SK-N-SH (cell line): ENCODE measurements at regions not wholly inside any gene's neighbourhood (a gene's known extent, or its start where the extent isn't known, plus 50 kb on each side); places are given as distances from the start of the nearest gene placed in this dataset.

ENCODE experiments used
- CTCF ChIA-PET: fragments of 300-600, 350-600 bp; formaldehyde crosslinking; extraction: SDS; loops from one replicate; lab custom pipeline; 2021; lab: Yijun Ruan, JAX
- POLR2A ChIA-PET: fragments of 350-600 bp; sonication (Branson Sonifier 250); formaldehyde crosslinking; extraction: SDS; loops from one replicate; lab custom pipeline; 2020; ENCODE audit warnings: antibody characterized with exemption, inconsistent platforms; lab: Yijun Ruan, JAX
- DNase-seq: peaks from one replicate; pipeline ENCODE4 v3.0.0; 2012
- H2AFZ ChIP-seq: fragments of 200-600 bp; sonication (generic); 2 replicates; pipeline ENCODE4 v1.8.1; 2016; ENCODE audit warnings: antibody characterized with exemption, mild to moderate bottlenecking, low read depth
- H3F3A ChIP-seq: fragments of 200-600 bp; sonication (generic); replicated peaks from 2 replicates; pipeline ENCODE3; 2016; ENCODE audit warnings: antibody characterized with exemption, mild to moderate bottlenecking; ENCODE audit not compliant: insufficient read depth
- H3K27ac ChIP-seq, 2 experiments: fragments of 200-500 bp in 1 of 2; fragments of 200-600 bp in 1 of 2; sonication (Bioruptor generic) in 1 of 2; sonication (generic), shearing (Covaris generic) in 1 of 2; 2 replicates each; pipeline versions ENCODE4 v1.5.1 to v1.6.1; 2014 to 2016; ENCODE audit warnings: low read depth in 2 of 2, inconsistent platforms in 1 of 2, low read length in 1 of 2, mild to moderate bottlenecking in 1 of 2, mixed read lengths in 1 of 2
- H3K27me3 ChIP-seq: fragments of 200-600 bp; sonication (generic), shearing (Covaris generic); 2 replicates; pipeline ENCODE4 v1.6.1; 2016; ENCODE audit warnings: mixed run types; ENCODE audit not compliant: insufficient read depth
- H3K36me3 ChIP-seq, 2 experiments: fragments of 200-500 bp in 1 of 2; fragments of 200-600 bp in 1 of 2; sonication (Bioruptor generic) in 1 of 2; sonication (generic) in 1 of 2; replicated peaks in 1 of 2; 2 replicates each; pipeline versions ENCODE3 to v1.5.1; 2014 to 2016; ENCODE audit warnings: low read length in 1 of 2, mild to moderate bottlenecking in 1 of 2; ENCODE audit not compliant: insufficient read depth in 2 of 2, control insufficient read depth in 1 of 2
- H3K4me1 ChIP-seq, 2 experiments: fragments of 200-500 bp in 1 of 2; fragments of 200-600 bp in 1 of 2; sonication (Bioruptor generic) in 1 of 2; sonication (generic), shearing (Covaris generic) in 1 of 2; 2 replicates each; pipeline versions ENCODE4 v1.5.1 to v1.6.1; 2014 to 2016; ENCODE audit warnings: low read depth in 1 of 2, low read length in 1 of 2, mixed run types in 1 of 2; ENCODE audit not compliant: insufficient read depth in 2 of 2, control insufficient read depth in 1 of 2
- H3K4me2 ChIP-seq: fragments of 200-600 bp; sonication (generic), shearing (Covaris generic); 2 replicates; pipeline ENCODE4 v1.6.1; 2017; ENCODE audit warnings: mixed run types
- H3K4me3 ChIP-seq, 2 experiments: fragments of 200-500 bp in 1 of 2; fragments of 200-600 bp in 1 of 2; sonication (Bioruptor generic) in 1 of 2; sonication (generic), shearing (Covaris generic) in 1 of 2; 2 replicates each; pipeline versions ENCODE4 v1.5.1 to v1.8.1; 2014 to 2016; ENCODE audit warnings: low read depth in 2 of 2, inconsistent platforms in 1 of 2, low read length in 1 of 2, mild to moderate bottlenecking in 1 of 2, mixed read lengths in 1 of 2, moderate library complexity in 1 of 2
- H3K79me2 ChIP-seq: fragments of 200-600 bp; sonication (generic); 2 replicates; pipeline ENCODE4 v1.8.1; 2017; ENCODE audit warnings: mild to moderate bottlenecking; ENCODE audit not compliant: insufficient read depth
- H3K9ac ChIP-seq: fragments of 200-600 bp; sonication (generic); 2 replicates; pipeline ENCODE4 v1.6.1; 2017; ENCODE audit warnings: mixed run types
- H3K9me2 ChIP-seq: fragments of 200-600 bp; sonication (generic); 2 replicates; pipeline ENCODE4 v1.6.1; 2017; ENCODE audit warnings: mixed run types
- H3K9me3 ChIP-seq: fragments of 200-600 bp; sonication (generic); 2 replicates; pipeline ENCODE4 v1.6.1; 2017; ENCODE audit warnings: mixed run types, mild to moderate bottlenecking, moderate library complexity
- H4K20me1 ChIP-seq: fragments of 200-600 bp; sonication (generic); 2 replicates; pipeline ENCODE4 v1.6.1; 2017; ENCODE audit warnings: mild to moderate bottlenecking, mixed run types; ENCODE audit not compliant: insufficient read depth
- EP300 ChIP-seq, 2 experiments: IDR thresholded peaks; 2 replicates each; pipeline versions ENCODE4 v1.4.0 to v1.6.1; 2012; ENCODE audit warnings: borderline replicate concordance in 1 of 2, low read depth in 1 of 2, low read length in 1 of 2
- EZH2phosphoT487 ChIP-seq: fragments of 200-600 bp; sonication (generic); IDR thresholded peaks from 2 replicates; pipeline ENCODE4 v1.6.1; 2017; ENCODE audit warnings: low read depth, mixed run types, mild to moderate bottlenecking, antibody characterized with exemption, moderate library complexity, borderline replicate concordance
- FOXM1 ChIP-seq: IDR thresholded peaks from 2 replicates; pipeline ENCODE4 v1.4.0; 2012; ENCODE audit warnings: low read depth, mild to moderate bottlenecking
- GABPA ChIP-seq: IDR thresholded peaks from 2 replicates; pipeline ENCODE4 v1.4.0; 2012; ENCODE audit warnings: low read depth, mild to moderate bottlenecking
- GATA2 ChIP-seq: sonication (generic); formaldehyde crosslinking; IDR thresholded peaks from 2 replicates; pipeline ENCODE4 v1.5.0; 2020; ENCODE audit warnings: mild to moderate bottlenecking, missing genetic modification reagents
- JUND ChIP-seq: IDR thresholded peaks from 2 replicates; pipeline ENCODE4 v1.4.0; 2012
- NFIC ChIP-seq: IDR thresholded peaks from 2 replicates; pipeline ENCODE4 v1.4.0; 2012; ENCODE audit warnings: borderline replicate concordance
- NRF1 ChIP-seq: IDR thresholded peaks from 2 replicates; pipeline ENCODE4 v1.6.1; 2012; ENCODE audit warnings: low read depth, mild to moderate bottlenecking, low read length
- POLR2AphosphoS5 ChIP-seq: IDR thresholded peaks from 2 replicates; pipeline ENCODE4 v1.6.1; 2012; ENCODE audit warnings: low read depth, low read length
- RAD21 ChIP-seq: IDR thresholded peaks from 2 replicates; pipeline ENCODE4 v1.6.1; 2012; ENCODE audit warnings: mild to moderate bottlenecking, low read length
- RCOR1 ChIP-seq: fragments of 150-350 bp; IDR thresholded peaks from 2 replicates; pipeline ENCODE4 v1.6.1; 2017; ENCODE audit warnings: antibody characterized with exemption, low read length
- RFX5 ChIP-seq: IDR thresholded peaks from 2 replicates; pipeline ENCODE4 v1.6.1; 2012; ENCODE audit warnings: mild to moderate bottlenecking, improper control_type of control experiment, low read length
- SIN3A ChIP-seq: IDR thresholded peaks from 2 replicates; pipeline ENCODE4 v1.6.1; 2012; ENCODE audit warnings: low read depth, mild to moderate bottlenecking, low read length, moderate library complexity, borderline replicate concordance
- SMC3 ChIP-seq: IDR thresholded peaks from 2 replicates; pipeline ENCODE4 v1.6.1; 2012; ENCODE audit warnings: low read depth, low read length, improper control_type of control experiment
- TAF1 ChIP-seq: IDR thresholded peaks from 2 replicates; pipeline ENCODE4 v1.6.1; 2012; ENCODE audit warnings: low read depth, mild to moderate bottlenecking, low read length, moderate library complexity, borderline replicate concordance
- TEAD4 ChIP-seq: IDR thresholded peaks from 2 replicates; pipeline ENCODE4 v1.4.0; 2012; ENCODE audit warnings: mild to moderate bottlenecking, borderline replicate concordance; ENCODE audit not compliant: insufficient read depth
- WGBS: methylation state at CpG from one replicate; pipeline ENCODE4 v1.1.6; 2017; ENCODE audit warnings: low lambda C conversion rate; 5-methylcytosine and 5-hydroxymethylcytosine counted together
- TF ChIP-seq, protein P1 (sequence below): IDR thresholded peaks from 2 replicates; pipeline ENCODE4; 2012
- TF ChIP-seq, protein P2 (sequence below): IDR thresholded peaks from 2 replicates; pipeline ENCODE4 v1.4.0; 2012; ENCODE audit warnings: low read depth, borderline replicate concordance
- TF ChIP-seq, protein P3 (sequence below): IDR thresholded peaks from 2 replicates; pipeline ENCODE4 v1.4.0; 2012; ENCODE audit warnings: low read depth, borderline replicate concordance
- TF ChIP-seq, protein P4 (sequence below): IDR thresholded peaks from 2 replicates; pipeline ENCODE4 v1.6.1; 2012; ENCODE audit warnings: mild to moderate bottlenecking, low read depth, low read length, moderate library complexity

DNA sequence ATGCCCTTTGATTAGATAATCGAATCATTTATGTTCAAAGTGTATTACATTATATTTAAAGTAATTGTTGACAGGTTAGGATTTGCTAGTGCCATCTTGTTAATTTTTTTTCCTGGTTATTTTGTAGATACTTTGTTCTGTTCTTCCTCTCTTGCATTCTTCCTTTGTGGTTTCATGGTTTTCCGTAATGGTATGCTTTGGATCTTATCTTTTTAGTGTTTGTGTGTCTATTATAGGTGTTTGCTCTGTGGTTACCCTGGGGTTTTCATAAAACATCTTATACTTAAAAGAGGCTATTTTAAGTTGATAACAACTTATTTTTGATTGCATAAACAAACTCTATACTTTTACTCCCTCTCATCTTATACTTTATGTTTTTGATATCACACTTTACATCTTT, 108.2 kb upstream of the SRD5A3 start:
- Histone ChIP-seq H3K27me3 (no peaks in the 10 kb centered on the region), H3K27ac (no peak overlapping the region), H2AFZ (no peak overlapping the region), H3K9me2 (no peaks in the 10 kb centered on the region), H3K79me2 (no peaks in the 10 kb centered on the region), H3K9ac (no peak overlapping the region), H4K20me1 (no peaks in the 10 kb centered on the region), H3K4me1 (no peaks in the 10 kb centered on the region), H3F3A (no peaks in the 10 kb centered on the region), H3K4me3 (no peak overlapping the region), H3K9me3 (no peaks in the 10 kb centered on the region), H3K4me2 (no peak overlapping the region), H3K36me3 (no peaks in the 10 kb centered on the region)
- 2% methylated on average over 2 of the region's 2 CpGs for WGBS
- ChIA-PET POLR2A (no interaction called here), CTCF (no interaction called here)
- no peak for DNase-seq
- no peak for TF ChIP-seq SMC3
- no peak for TF ChIP-seq EP300 (IDR thresholded peaks at IDR 0.05; ENCODE audit: borderline replicate concordance in 1 of 2, low read depth in 1 of 2, low read length in 1 of 2)
- TF ChIP-seq, protein P1, sequence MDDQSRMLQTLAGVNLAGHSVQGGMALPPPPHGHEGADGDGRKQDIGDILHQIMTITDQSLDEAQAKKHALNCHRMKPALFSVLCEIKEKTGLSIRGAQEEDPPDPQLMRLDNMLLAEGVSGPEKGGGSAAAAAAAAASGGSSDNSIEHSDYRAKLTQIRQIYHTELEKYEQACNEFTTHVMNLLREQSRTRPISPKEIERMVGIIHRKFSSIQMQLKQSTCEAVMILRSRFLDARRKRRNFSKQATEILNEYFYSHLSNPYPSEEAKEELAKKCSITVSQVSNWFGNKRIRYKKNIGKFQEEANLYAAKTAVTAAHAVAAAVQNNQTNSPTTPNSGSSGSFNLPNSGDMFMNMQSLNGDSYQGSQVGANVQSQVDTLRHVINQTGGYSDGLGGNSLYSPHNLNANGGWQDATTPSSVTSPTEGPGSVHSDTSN: no peak
- no peak for TF ChIP-seq TEAD4
- no peak for TF ChIP-seq POLR2AphosphoS5
- no peak for TF ChIP-seq GABPA
- TF ChIP-seq, protein P2, sequence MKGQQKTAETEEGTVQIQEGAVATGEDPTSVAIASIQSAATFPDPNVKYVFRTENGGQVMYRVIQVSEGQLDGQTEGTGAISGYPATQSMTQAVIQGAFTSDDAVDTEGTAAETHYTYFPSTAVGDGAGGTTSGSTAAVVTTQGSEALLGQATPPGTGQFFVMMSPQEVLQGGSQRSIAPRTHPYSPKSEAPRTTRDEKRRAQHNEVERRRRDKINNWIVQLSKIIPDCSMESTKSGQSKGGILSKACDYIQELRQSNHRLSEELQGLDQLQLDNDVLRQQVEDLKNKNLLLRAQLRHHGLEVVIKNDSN: no peak
- TF ChIP-seq TAF1: no peak

DNA sequence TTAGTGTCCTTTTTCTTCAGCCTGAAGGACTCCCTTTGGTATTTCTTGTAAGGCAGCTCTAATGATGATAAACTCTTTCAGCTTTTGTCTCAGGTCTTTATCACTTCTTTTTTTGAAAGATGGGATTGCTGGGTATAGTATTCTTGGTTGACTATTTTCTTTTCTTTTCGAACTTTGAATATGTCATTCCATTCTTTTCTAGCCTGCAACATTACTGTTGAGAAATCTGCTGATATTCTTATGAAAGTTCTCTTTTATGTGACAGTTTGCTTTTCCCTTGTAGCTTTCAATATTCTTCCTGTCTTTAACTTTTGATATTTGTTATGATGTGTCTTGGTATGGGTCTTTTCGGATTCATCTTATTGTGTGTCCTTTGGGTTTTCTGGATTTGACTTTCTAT, 107.6 kb upstream of the SRD5A3 start:
- H3K27me3 ChIP-seq: no peaks in the 10 kb centered on the region
- no peaks in the 10 kb centered on the region for H3K9me3 ChIP-seq
- no peaks in the 10 kb centered on the region for H3K9me2 ChIP-seq
- no peak overlapping the region for H3K9ac ChIP-seq
- WGBS: 1% methylated on average over 2 of the region's 2 CpGs
- no peak overlapping the region for H3K27ac ChIP-seq
- ChIA-PET POLR2A (no interaction called here), CTCF (no interaction called here)
- TF ChIP-seq SIN3A (no peak), RFX5 (no peak), JUND (no peak), EZH2phosphoT487 (no peak), GATA2 (no peak), RAD21 (no peak), NFIC (no peak), NRF1 (no peak), FOXM1 (no peak), GABPA (no peak), RCOR1 (no peak), SMC3 (no peak)
- TF ChIP-seq, protein P3, sequence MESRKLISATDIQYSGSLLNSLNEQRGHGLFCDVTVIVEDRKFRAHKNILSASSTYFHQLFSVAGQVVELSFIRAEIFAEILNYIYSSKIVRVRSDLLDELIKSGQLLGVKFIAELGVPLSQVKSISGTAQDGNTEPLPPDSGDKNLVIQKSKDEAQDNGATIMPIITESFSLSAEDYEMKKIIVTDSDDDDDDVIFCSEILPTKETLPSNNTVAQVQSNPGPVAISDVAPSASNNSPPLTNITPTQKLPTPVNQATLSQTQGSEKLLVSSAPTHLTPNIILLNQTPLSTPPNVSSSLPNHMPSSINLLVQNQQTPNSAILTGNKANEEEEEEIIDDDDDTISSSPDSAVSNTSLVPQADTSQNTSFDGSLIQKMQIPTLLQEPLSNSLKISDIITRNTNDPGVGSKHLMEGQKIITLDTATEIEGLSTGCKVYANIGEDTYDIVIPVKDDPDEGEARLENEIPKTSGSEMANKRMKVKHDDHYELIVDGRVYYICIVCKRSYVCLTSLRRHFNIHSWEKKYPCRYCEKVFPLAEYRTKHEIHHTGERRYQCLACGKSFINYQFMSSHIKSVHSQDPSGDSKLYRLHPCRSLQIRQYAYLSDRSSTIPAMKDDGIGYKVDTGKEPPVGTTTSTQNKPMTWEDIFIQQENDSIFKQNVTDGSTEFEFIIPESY: no peak
- TF ChIP-seq, protein P4, sequence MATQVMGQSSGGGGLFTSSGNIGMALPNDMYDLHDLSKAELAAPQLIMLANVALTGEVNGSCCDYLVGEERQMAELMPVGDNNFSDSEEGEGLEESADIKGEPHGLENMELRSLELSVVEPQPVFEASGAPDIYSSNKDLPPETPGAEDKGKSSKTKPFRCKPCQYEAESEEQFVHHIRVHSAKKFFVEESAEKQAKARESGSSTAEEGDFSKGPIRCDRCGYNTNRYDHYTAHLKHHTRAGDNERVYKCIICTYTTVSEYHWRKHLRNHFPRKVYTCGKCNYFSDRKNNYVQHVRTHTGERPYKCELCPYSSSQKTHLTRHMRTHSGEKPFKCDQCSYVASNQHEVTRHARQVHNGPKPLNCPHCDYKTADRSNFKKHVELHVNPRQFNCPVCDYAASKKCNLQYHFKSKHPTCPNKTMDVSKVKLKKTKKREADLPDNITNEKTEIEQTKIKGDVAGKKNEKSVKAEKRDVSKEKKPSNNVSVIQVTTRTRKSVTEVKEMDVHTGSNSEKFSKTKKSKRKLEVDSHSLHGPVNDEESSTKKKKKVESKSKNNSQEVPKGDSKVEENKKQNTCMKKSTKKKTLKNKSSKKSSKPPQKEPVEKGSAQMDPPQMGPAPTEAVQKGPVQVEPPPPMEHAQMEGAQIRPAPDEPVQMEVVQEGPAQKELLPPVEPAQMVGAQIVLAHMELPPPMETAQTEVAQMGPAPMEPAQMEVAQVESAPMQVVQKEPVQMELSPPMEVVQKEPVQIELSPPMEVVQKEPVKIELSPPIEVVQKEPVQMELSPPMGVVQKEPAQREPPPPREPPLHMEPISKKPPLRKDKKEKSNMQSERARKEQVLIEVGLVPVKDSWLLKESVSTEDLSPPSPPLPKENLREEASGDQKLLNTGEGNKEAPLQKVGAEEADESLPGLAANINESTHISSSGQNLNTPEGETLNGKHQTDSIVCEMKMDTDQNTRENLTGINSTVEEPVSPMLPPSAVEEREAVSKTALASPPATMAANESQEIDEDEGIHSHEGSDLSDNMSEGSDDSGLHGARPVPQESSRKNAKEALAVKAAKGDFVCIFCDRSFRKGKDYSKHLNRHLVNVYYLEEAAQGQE: no peak
- no peaks in the 10 kb centered on the region for H3K4me1 ChIP-seq
- no peak overlapping the region for H3K4me3 ChIP-seq
- no peak overlapping the region for H3K4me2 ChIP-seq
- DNase-seq: no peak
- H3K36me3 ChIP-seq: no peaks in the 10 kb centered on the region
- H4K20me1 ChIP-seq: no peaks in the 10 kb centered on the region
- H3K79me2 ChIP-seq: no peaks in the 10 kb centered on the region
- H3F3A ChIP-seq: no peaks in the 10 kb centered on the region
- no peak overlapping the region for H2AFZ ChIP-seq
